ENCODE measurements at regions not wholly inside any gene's neighbourhood (a gene's known extent, or its start where the extent isn't known, plus 50 kb on each side); places are given as distances from the start of the nearest gene placed in this dataset.

DNA sequence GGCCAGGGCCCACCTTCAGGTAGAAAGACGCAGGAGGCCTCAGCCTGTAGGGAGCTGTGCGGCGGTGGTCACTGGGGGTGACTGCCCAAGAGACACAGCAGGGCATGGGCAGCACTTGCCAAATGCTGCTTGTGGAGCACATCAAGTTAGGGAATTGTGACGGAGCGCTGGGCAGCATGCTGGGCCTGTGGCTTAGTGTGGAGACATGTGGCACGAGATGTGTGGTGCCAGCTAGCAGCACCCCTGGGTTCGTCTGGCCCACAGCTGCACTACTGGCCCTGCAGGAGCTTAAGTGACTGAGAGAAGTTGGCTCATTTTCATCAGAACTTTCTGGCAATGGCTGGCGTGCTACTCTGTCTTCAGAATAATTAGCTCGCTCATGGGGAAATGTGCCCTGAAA lies 213.1 kb upstream of the SYNDIG1 start:
- DNase-seq, result no peak
- no peak for TF ChIP-seq CTCF (IDR thresholded peaks at IDR 0.05; ENCODE audit: partially characterized antibody, unreplicated experiment)
- H3K27me3 Mint-ChIP-seq (ENCODE audit: unreplicated experiment), result no peaks in the 10 kb centered on the region
- H3K27ac Mint-ChIP-seq (ENCODE audit: unreplicated experiment), result no peak overlapping the region
- no peaks in the 10 kb centered on the region for H3K36me3 Mint-ChIP-seq (ENCODE audit: unreplicated experiment)
- H3K9me3 Mint-ChIP-seq (ENCODE audit: unreplicated experiment), result no peaks in the 10 kb centered on the region
- H3K4me3 Mint-ChIP-seq (ENCODE audit: unreplicated experiment), result no peak overlapping the region
- H3K4me1 Mint-ChIP-seq (ENCODE audit: low read depth, unreplicated experiment), result no peaks in the 10 kb centered on the region

GRCh38 chr20:24254480-24254879 lies 214.9 kb upstream of the SYNDIG1 start:
- TF ChIP-seq CTCF (IDR thresholded peaks at IDR 0.05; ENCODE audit: partially characterized antibody, unreplicated experiment), result no peak
- Mint-ChIP-seq H3K4me3 (ENCODE audit: unreplicated experiment) (no peak overlapping the region), H3K36me3 (ENCODE audit: unreplicated experiment) (no peaks in the 10 kb centered on the region), H3K27ac (ENCODE audit: unreplicated experiment) (no peak overlapping the region), H3K4me1 (ENCODE audit: low read depth, unreplicated experiment) (no peaks in the 10 kb centered on the region), H3K27me3 (ENCODE audit: unreplicated experiment) (no peaks in the 10 kb centered on the region), H3K9me3 (ENCODE audit: unreplicated experiment) (no peaks in the 10 kb centered on the region)
- no peak for DNase-seq

- TF ChIP-seq CTCF (IDR thresholded peaks at IDR 0.05; ENCODE audit: partially characterized antibody, unreplicated experiment), result no peak
- DNase-seq, result no peak
- Mint-ChIP-seq H3K36me3 (ENCODE audit: unreplicated experiment) (no peaks in the 10 kb centered on the region), H3K27ac (ENCODE audit: unreplicated experiment) (no peak overlapping the region), H3K27me3 (ENCODE audit: unreplicated experiment) (no peaks in the 10 kb centered on the region), H3K4me3 (ENCODE audit: unreplicated experiment) (no peak overlapping the region), H3K4me1 (ENCODE audit: low read depth, unreplicated experiment) (no peaks in the 10 kb centered on the region), H3K9me3 (ENCODE audit: unreplicated experiment) (no peaks in the 10 kb centered on the region)
These were observed 216.1 kb upstream of the SYNDIG1 start for GRCh38 chr20:24253321-24253720.

DNA sequence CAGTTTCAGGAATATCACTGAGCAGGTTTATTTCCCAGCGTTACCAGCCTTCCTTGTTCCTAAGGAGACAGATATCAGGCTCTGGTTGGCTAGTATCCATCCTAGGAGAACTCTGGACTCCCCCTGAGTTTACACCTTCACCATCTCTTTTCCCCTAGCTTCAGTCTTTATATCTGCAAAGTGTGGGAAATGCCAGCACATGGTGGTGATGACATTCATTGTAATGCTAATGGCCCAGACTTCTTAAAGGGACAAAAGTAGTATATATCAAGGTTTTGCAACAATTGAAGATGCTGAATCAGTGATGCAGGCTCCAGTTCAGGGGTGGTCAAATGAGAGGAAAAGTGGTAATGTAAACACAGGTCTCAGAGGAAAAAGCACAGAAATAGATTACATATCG lies 224.3 kb upstream of the SYNDIG1 start:
- Mint-ChIP-seq H3K27ac (ENCODE audit: unreplicated experiment) (no peak overlapping the region), H3K4me1 (ENCODE audit: low read depth, unreplicated experiment) (peaks cover 11% of the 10 kb centered on the region), H3K9me3 (ENCODE audit: unreplicated experiment) (peaks cover 8% of the 10 kb centered on the region), H3K4me3 (ENCODE audit: unreplicated experiment) (no peak overlapping the region), H3K36me3 (ENCODE audit: unreplicated experiment) (peaks cover 6% of the 10 kb centered on the region), H3K27me3 (ENCODE audit: unreplicated experiment) (peaks cover 2% of the 10 kb centered on the region)
- TF ChIP-seq CTCF (IDR thresholded peaks at IDR 0.05; ENCODE audit: partially characterized antibody, unreplicated experiment), result no peak
- no peak for DNase-seq

DNA sequence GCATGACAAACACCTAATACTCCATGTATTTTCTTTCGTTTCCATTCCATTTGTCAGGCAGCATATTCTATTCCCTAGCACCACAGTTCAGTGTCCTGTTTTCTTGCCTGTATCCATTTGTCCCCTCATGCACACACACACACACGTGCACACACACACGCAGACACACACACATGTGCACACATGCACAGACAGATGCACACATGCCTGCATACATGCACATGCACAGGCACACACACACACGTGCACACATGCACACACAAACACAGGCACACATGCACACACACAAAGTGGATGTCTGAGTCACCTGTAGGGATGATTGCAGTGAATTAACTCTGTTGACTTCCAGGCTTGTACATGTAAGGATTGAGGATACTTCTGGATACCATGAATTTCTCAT lies 226.7 kb upstream of the SYNDIG1 start:
- H3K27ac Mint-ChIP-seq (ENCODE audit: unreplicated experiment), result no peak overlapping the region
- H3K4me3 Mint-ChIP-seq (ENCODE audit: unreplicated experiment), result no peak overlapping the region
- H3K36me3 Mint-ChIP-seq (ENCODE audit: unreplicated experiment), result peaks cover 4% of the 10 kb centered on the region

More for the DNA sequence above, 226.7 kb upstream of the SYNDIG1 start:
- no peak for TF ChIP-seq CTCF (IDR thresholded peaks at IDR 0.05; ENCODE audit: partially characterized antibody, unreplicated experiment)
- no peak for DNase-seq
- H3K27me3 Mint-ChIP-seq (ENCODE audit: unreplicated experiment), result peaks cover 2% of the 10 kb centered on the region
- H3K9me3 Mint-ChIP-seq (ENCODE audit: unreplicated experiment), result peaks cover 8% of the 10 kb centered on the region
- H3K4me1 Mint-ChIP-seq (ENCODE audit: low read depth, unreplicated experiment), result peaks cover 11% of the 10 kb centered on the region
